HS-27A (cell line): ENCODE measurements at regions not wholly inside any gene's neighbourhood (a gene's known extent, or its start where the extent isn't known, plus 50 kb on each side); places are given as distances from the start of the nearest gene placed in this dataset.
"Not testable (repeated sequence)": the region's sequence is repeated elsewhere in the genome, so short reads cannot be mapped to it uniquely, and the experiment has no call there.

ENCODE experiments used
- DNase-seq: peaks from one replicate; pipeline ENCODE4 v3.0.0-alpha.2; 2012; ENCODE audit warnings: low read depth, missing footprints

DNA sequence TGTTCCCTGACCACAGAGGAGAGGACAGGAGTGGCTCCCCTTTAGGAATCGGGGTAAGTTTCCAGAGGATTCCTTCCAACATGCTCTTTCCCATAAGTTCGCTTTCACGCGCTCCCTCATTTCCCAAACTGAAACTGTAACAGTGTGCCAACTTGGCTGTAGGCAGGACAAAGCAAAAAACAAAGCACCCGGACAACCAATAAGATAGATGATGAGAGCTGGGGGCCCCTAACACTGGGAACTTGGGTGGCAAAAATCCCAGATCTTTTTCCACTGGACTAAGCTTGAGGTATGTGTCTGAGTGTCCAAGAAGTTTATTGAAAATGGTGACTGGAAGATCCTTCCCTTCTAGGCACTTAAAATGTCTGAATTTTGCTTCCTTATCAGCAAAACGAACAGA, 258.7 kb upstream of the IL12B start:
- no peak for DNase-seq

- no peak for DNase-seq
These were observed 263.3 kb upstream of the IL12B start for GRCh38 chr5:159593518-159594073.

GRCh38 chr5:159595561-159595960, 265.3 kb upstream of the IL12B start:
- not testable (repeated sequence) for DNase-seq

DNA sequence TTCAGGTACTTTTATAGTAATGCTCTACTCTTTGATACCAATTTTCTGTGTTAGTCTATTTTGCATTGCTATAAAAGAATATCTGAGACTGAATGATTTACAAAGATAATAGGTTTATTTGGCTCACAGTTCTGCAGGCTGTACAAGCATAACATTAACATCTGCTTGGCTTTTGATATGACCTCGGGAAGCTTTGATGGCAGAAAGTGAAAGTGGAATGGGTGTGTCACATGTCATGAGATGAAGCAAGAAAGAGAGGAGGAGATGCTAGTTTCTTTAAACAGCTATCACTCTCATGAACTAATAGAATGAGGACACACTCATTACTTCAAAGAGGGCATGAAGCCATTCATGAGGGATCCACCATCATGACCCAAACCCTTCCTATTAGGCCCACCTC, 270.9 kb upstream of the IL12B start:
- DNase-seq, result no peak

- no peak for DNase-seq
These were observed 272.1 kb upstream of the IL12B start for GRCh38 chr5:159602434-159602833.

GRCh38 chr5:159605585-159605984, 275.3 kb upstream of the IL12B start:
- no peak for DNase-seq

- DNase-seq, result no peak
These were observed 279.1 kb upstream of the IL12B start for GRCh38 chr5:159609359-159609758.

GRCh38 chr5:159610966-159611579, 280.8 kb upstream of the IL12B start:
- no peak for DNase-seq

DNA sequence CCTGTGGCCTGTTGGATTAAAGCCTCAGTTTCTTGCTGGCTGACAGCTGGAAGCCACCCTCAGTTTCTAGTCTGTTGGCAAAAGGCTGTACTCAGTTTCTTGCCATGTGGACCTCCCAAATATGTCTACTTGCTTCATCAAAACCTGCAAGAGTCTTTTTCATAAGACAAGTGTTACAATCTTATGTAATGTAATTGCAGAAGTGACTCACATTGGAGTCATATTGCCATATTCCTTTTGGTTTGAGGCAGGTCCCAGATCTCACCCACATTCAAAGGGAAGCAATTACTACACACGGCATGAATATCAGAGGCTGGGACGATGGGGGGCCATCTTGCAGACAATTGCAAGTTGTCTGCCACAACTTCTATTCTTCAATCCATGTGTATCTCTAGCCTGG, 286.7 kb upstream of the IL12B start:
- no peak for DNase-seq

DNA sequence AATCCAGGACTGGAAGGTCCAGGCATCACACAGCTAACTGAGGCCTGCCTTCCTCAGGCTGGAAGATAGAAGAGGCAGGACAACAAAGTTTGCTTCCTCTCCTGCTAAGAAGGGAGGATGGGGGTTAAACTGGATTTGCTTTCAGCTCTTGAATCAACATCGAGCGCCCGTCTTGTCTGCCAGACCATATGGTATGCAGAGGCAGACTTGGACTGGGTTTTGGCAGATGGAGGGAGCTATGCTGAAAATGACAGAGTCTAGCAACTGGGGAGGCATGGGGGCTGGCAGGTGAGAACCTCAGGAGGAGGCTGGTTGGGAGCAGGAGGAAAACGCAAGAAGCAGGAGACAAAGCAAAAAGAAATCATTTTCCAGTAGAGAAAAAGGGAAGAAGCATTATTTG, 289.5 kb upstream of the IL12B start:
- DNase-seq, result no peak

DNA sequence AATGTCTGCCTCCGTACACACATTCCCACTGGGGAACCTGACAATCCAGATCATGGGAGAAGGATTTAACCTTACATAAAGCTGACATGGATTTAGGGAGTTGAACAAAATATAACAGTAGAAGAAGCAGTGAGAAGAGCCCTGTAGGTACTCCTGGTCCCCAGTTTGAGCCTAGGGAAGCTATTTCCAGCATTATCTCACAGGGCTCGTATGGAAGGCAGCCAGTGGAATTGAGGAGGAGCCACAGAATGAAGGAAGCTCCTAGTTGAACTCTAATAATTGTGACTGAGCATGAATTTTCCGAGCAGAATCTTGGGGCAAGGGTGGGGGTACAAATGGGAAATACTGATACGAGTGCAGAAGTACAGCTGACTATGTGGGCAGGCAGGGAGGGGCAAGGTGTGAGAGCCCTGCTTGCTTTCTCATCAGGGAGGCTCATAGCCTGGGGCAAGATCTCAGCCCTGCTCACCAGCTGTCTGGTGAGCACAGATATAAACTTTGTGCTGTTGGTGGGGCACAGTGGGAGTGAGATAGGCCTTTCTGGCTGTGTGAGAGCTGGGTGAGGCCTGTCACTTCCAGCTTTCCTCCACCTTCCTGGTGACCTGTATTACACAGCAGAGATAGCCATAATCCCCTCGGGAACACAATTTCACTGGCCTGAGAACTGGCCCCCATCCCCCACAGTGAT, 290.7 kb upstream of the IL12B start:
- DNase-seq, result no peak

GRCh38 chr5:159628703-159629102, 287.6 kb upstream of the ADRA1B start:
- no peak for DNase-seq

- DNase-seq, result no peak
These were observed 287.1 kb upstream of the ADRA1B start for GRCh38 chr5:159629158-159629557.

DNA sequence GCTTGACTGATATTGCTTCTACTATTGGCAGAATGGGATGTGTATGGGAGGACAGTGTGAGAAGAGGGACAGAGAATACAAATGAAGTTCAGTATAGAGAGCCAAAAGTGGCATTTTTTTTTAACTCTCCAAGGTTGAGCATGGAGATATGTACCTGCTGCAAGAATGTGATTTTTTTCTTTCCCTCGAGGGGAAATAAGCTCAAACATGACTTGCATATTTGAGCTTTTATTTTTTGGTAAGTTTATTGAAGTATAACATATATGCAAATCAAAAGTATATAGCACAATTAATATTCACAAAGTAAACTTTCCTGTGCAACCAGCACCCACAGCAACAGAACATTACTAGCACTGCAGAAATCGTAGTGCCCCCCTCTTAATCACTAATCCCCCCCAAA, 285.7 kb upstream of the ADRA1B start:
- DNase-seq, result no peak

DNA sequence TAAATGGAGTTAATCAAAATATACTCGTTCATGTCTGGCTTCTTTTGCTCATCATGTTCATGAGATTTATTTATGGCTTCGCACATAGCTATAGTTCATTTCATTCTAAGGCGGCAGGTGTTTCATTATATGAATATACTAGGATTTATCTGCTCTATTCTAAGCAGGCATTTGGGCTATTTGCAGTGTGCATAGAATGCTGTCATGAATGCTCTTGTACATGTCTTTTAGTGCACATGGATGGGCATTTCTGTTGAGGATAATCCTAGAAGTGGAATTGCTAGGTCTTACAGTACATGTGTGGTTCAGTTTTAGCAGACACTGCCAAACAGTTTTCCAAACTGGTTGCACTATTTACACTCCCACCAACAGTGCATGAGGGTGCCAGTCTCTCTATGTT, 285.3 kb upstream of the ADRA1B start:
- no peak for DNase-seq

- no peak for DNase-seq
These were observed 283.4 kb upstream of the ADRA1B start for GRCh38 chr5:159632866-159633265.

DNA sequence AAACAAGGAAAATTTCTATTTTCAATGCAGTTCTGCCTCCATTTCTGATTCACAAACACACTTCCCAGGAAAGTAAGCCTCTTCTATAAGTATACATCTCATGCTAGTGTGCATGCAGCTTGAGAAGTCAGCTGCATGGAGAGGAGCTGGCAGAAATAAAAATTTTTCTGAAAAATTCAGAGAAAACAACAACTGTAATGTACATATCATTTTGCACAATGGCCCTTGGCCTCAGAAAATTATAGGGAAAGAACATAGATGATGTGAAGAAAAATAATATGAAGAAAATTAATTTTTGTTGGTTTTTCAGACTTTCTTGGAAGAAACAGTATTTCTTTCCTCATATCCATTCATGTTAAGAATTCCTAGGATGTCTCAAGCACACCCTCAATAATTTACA, 277.8 kb upstream of the ADRA1B start:
- DNase-seq, result no peak

DNA sequence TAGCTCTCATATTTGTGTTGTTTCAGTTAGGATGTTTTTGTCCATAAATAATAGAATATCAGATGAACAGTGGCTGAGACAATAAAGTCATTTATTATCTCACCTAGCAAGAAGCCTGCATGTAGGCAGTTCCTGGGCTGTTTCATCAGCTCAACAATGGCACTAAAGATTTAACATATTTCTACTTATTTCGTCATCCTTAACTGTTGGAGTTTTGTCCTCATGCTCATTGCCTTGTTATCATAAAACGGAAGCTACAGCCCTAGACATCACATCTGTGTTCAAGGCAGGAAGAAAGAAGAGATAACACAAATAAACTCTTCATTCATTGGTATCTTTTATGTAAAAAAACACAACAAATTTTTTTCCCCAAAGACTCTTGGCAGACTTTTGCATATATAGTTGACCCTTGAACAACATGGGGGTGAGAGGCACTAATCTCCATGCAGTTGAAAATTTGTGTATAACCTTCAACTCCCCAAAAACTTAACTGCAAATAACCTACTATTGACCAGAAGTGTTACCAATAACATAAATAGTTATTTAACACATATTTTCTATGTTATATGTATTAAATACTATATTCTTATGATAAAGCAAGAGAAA, 277.2 kb upstream of the ADRA1B start:
- no peak for DNase-seq

DNA sequence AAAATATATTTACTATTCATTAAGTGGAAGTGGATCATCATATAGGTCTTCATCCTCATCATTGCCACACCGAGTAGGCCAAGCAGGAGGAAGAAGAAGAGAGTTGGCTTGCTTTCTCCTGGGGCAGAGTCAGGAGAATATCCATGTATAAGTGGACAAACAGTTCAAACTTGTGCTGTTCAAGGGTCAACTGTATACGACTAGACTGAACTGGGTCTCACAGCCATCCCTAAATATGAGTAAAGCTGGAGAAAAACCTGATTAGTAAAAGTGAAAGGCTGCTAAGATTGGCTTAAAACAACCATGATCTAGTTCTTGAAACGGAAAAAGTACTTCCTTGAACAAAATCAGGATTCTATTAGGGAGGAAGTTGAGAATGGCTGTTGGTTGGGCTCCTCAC, 276.7 kb upstream of the ADRA1B start:
- DNase-seq, result no peak

DNA sequence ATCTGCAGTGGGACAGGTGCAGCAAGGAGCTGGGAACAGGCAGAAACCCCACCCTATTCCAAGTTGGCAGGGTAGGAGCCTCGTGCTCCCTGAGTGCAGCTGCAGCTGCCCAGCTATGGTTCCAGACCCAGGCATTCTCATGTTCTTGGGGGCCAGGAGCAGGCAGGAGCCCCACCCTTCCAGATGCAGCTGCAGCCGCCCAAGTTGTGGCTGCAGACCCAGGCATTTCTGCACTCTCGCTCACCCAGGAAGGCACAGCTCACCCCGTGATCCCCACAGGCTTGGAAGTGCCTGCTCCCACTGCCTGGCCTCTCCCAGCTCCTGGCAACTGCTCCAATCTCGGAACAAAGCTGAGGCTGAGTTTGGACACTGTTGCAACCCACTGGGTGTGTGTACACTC, 275.8 kb upstream of the ADRA1B start:
- no peak for DNase-seq

- DNase-seq, result no peak
These were observed 275.4 kb upstream of the ADRA1B start for GRCh38 chr5:159640921-159641320.

- no peak for DNase-seq
These were observed 274.8 kb upstream of the ADRA1B start for GRCh38 chr5:159641371-159642039.

- no peak for DNase-seq
These were observed 273.9 kb upstream of the ADRA1B start for GRCh38 chr5:159642379-159642778.
